Mucosa of rectum (tissue), 2 donors: ENCODE measurements at regions not wholly inside any gene's neighbourhood (a gene's known extent, or its start where the extent isn't known, plus 50 kb on each side); places are given as distances from the start of the nearest gene placed in this dataset.

Experiments used
- H3K27ac ChIP-seq, 2 donors: one replicate each; pipeline ENCODE4 v1.7.0; 2013; ENCODE audit warnings: inconsistent platforms in 2 of 2, low read depth in 2 of 2, low read length in 2 of 2
- H3K27me3 ChIP-seq, 2 donors: one replicate each; pipeline ENCODE4 v1.7.0; 2013; ENCODE audit warnings: low read length in 2 of 2; ENCODE audit not compliant: control insufficient read depth in 2 of 2, insufficient read depth in 2 of 2
- H3K36me3 ChIP-seq, 2 donors: one replicate each; pipeline ENCODE4 v1.7.0; 2013; ENCODE audit warnings: low read length in 2 of 2; ENCODE audit not compliant: control insufficient read depth in 2 of 2, insufficient read depth in 2 of 2
- H3K4me1 ChIP-seq, 2 donors: one replicate each; pipeline ENCODE4 v1.7.0; 2013; ENCODE audit warnings: low read length in 2 of 2, mild to moderate bottlenecking in 1 of 2; ENCODE audit not compliant: control insufficient read depth in 2 of 2, insufficient read depth in 2 of 2
- H3K4me3 ChIP-seq, 2 donors: one replicate each; pipeline ENCODE4 v1.7.0; 2013; ENCODE audit warnings: low read length in 2 of 2
- H3K9ac ChIP-seq, 2 donors: one replicate each; pipeline ENCODE4 v1.7.0; 2013; ENCODE audit warnings: low read length in 2 of 2, low read depth in 1 of 2, mild to moderate bottlenecking in 1 of 2
- H3K9me3 ChIP-seq, 2 donors: one replicate each; pipeline ENCODE4 v1.7.0; 2013; ENCODE audit warnings: low read length in 2 of 2; ENCODE audit not compliant: control insufficient read depth in 2 of 2
- donor health status: healthy.
- donor health status: Normal muscosa, but diverticular disease.

DNA sequence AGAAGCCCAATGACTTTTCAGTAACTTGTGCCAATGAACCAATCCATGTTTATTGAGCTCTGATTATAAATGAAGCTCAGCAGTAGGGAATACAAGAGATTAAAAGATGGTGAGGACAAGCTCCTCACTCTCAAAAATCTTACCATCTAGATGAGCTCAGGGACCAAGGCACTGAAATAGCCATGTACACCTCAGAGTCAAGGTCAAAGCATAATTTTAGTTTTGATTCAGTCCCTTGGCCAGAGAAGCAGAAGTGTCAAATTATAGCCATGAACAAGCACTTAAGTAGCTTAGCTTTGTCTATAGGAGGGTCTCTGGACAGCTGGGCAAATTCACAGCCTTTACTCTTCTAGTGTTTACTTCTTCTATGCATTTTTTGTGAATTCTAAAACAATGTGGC, 131.0 kb upstream of the DTNBP1 start:
- peaks cover 3 to 4% of the 10 kb centered on the region in 2 donors for H3K4me1 ChIP-seq
- peaks cover 0 to 4% of the 10 kb centered on the region in 2 donors for H3K9me3 ChIP-seq
- no peaks in the 10 kb centered on the region for H3K27me3 ChIP-seq

DNA sequence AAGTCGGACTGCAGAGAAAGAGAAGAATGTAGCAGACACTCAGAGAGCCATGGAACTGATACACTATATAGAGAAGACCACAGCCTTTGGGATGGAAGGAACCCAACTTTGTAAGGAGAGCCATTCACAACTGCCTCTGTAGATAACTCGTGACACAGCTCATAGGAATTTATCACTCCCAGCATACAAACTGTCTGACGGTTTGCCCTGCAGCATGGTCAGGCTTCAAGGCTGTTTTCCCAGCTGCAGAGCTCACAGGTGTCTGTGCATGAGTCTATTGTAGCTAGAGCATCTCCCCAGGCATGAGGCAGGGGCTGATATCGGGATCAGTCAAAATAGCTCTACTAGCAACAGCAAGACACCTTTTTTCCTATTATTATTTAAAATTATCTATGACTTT, 130.5 kb upstream of the DTNBP1 start:
- no peak overlapping the region for H3K9ac ChIP-seq
- no peak overlapping the region for H3K4me3 ChIP-seq
- no peaks in the 10 kb centered on the region for H3K27me3 ChIP-seq
- H3K27ac ChIP-seq = no peak overlapping the region
- H3K36me3 ChIP-seq = no peaks in the 10 kb centered on the region
- H3K9me3 ChIP-seq = peaks cover 0 to 3% of the 10 kb centered on the region in 2 donors
- H3K4me1 ChIP-seq = peaks cover 3 to 4% of the 10 kb centered on the region in 2 donors

More for the DNA sequence above, 131.0 kb upstream of the DTNBP1 start:
- Histone ChIP-seq H3K36me3 (no peaks in the 10 kb centered on the region), H3K27ac (no peak overlapping the region), H3K4me3 (no peak overlapping the region), H3K9ac (no peak overlapping the region)

DNA sequence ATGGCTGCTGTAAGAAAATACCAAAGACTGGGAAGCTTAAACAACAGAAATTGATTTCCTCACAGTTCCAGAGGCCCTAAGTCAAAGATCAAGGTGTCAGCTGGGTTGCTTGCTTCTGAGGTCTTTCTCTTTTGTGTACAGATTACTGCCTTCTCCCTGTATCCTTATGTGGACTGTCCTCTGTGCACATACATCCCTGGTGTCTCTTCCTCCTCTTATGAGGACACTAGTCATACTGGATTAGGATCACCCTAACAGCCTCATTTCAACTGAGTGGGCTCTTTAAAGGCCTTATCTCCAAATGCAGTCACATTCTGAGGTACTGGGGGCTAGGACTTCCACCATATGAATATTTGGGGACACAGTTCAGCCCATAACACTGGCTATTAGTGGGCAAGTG, 130.0 kb upstream of the DTNBP1 start:
- no peak overlapping the region for H3K9ac ChIP-seq
- no peaks in the 10 kb centered on the region for H3K27me3 ChIP-seq
- H3K9me3 ChIP-seq = no peaks in the 10 kb centered on the region
- H3K4me3 ChIP-seq = no peak overlapping the region
- peaks cover 3 to 4% of the 10 kb centered on the region in 2 donors for H3K4me1 ChIP-seq
- H3K27ac ChIP-seq = no peak overlapping the region
- H3K36me3 ChIP-seq = no peaks in the 10 kb centered on the region

GRCh38 chr6:15791448-15792181, 128.8 kb upstream of the DTNBP1 start:
- Histone ChIP-seq H3K27me3 (no peaks in the 10 kb centered on the region), H3K9ac (no peak overlapping the region), H3K9me3 (no peaks in the 10 kb centered on the region), H3K4me1 (peaks cover 3 to 4% of the 10 kb centered on the region in 2 donors), H3K36me3 (no peaks in the 10 kb centered on the region), H3K4me3 (no peak overlapping the region), H3K27ac (no peak overlapping the region)

DNA sequence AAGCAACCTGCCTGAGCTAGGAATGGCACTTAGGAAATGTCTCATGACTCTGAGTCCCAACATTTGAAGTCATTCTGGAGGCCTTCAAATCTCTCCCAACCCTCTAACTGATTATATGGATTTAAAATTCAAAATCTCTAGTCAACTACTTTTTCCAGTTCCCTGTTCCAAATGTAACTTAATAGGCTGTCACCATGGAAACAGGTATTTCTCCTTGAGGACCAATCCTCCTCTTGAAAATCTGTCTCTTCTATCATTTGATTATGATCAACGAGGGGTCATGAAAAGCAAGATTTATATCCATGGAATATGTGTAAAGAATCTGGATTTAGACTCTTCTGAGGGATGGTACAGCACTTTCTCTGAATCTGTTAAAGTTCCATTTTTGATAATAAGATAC, 127.3 kb upstream of the DTNBP1 start:
- peaks cover 3 to 4% of the 10 kb centered on the region in 2 donors for H3K4me1 ChIP-seq
- H3K4me3 ChIP-seq = no peak overlapping the region
- no peak overlapping the region for H3K27ac ChIP-seq
- no peak overlapping the region for H3K9ac ChIP-seq
- no peaks in the 10 kb centered on the region for H3K36me3 ChIP-seq
- H3K9me3 ChIP-seq = no peaks in the 10 kb centered on the region
- no peaks in the 10 kb centered on the region for H3K27me3 ChIP-seq

DNA sequence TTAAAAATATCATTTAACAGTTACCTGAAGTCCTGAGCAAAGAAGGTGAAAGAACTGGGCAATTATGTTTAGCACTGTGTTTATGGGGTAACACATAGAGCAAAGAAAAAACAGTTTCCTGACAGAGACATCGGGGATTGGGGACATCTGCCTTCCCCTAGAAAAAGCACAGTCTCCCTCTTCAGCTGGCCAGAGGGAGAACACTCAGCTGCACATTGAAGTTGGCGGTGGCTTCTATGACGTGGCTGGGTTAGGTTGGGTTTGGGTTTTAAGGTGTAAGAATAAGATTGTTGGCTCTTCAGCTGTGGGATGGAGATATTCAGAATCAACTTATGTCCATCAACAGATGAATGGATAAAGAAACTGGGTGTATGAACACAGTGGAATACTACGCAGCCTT, 124.0 kb upstream of the DTNBP1 start:
- Histone ChIP-seq H3K9me3 (no peaks in the 10 kb centered on the region), H3K9ac (no peak overlapping the region), H3K36me3 (no peaks in the 10 kb centered on the region), H3K27ac (no peak overlapping the region), H3K27me3 (no peaks in the 10 kb centered on the region), H3K4me3 (no peak overlapping the region), H3K4me1 (peaks cover 3 to 4% of the 10 kb centered on the region in 2 donors)

- Histone ChIP-seq H3K4me1 (no peaks in the 10 kb centered on the region), H3K36me3 (no peaks in the 10 kb centered on the region), H3K9ac (no peak overlapping the region), H3K27ac (no peak overlapping the region), H3K27me3 (no peaks in the 10 kb centered on the region), H3K9me3 (no peaks in the 10 kb centered on the region), H3K4me3 (no peak overlapping the region)
Observed at GRCh38 chr6:15783484-15783883, 120.7 kb upstream of the DTNBP1 start.

- no peaks in the 10 kb centered on the region for H3K27me3 ChIP-seq
- no peaks in the 10 kb centered on the region for H3K36me3 ChIP-seq
- H3K4me1 ChIP-seq = no peaks in the 10 kb centered on the region
- H3K4me3 ChIP-seq = no peak overlapping the region
- H3K27ac ChIP-seq = no peak overlapping the region
- no peak overlapping the region for H3K9ac ChIP-seq
- no peaks in the 10 kb centered on the region for H3K9me3 ChIP-seq
Observed at GRCh38 chr6:15781890-15782289, 119.1 kb upstream of the DTNBP1 start.

GRCh38 chr6:15781333-15781732, 118.5 kb upstream of the DTNBP1 start:
- Histone ChIP-seq H3K9me3 (no peaks in the 10 kb centered on the region), H3K4me1 (no peaks in the 10 kb centered on the region), H3K9ac (no peak overlapping the region), H3K27me3 (no peaks in the 10 kb centered on the region), H3K27ac (no peak overlapping the region), H3K4me3 (no peak overlapping the region), H3K36me3 (no peaks in the 10 kb centered on the region)

- Histone ChIP-seq H3K36me3 (no peaks in the 10 kb centered on the region), H3K4me3 (no peak overlapping the region), H3K27me3 (no peaks in the 10 kb centered on the region), H3K9me3 (no peaks in the 10 kb centered on the region), H3K9ac (no peak overlapping the region), H3K4me1 (no peaks in the 10 kb centered on the region), H3K27ac (no peak overlapping the region)
Observed at GRCh38 chr6:15780437-15780836, 117.6 kb upstream of the DTNBP1 start.
